Ishikawa (cell line): ENCODE measurements at regions not wholly inside any gene's neighbourhood (a gene's known extent, or its start where the extent isn't known, plus 50 kb on each side); places are given as distances from the start of the nearest gene placed in this dataset.

Source experiments
- CEBPB ChIP-seq: IDR thresholded peaks from 2 replicates; pipeline ENCODE4 v1.6.1; 2012
- EGR1 ChIP-seq: IDR thresholded peaks from 2 replicates; pipeline ENCODE4 v1.6.1; 2012
- EP300 ChIP-seq: IDR thresholded peaks from 2 replicates; pipeline ENCODE4 v1.6.1; 2012; ENCODE audit warnings: borderline replicate concordance
- FOXM1 ChIP-seq: IDR thresholded peaks from 2 replicates; pipeline ENCODE4 v1.6.1; 2012; ENCODE audit warnings: low read depth, borderline replicate concordance
- MAX ChIP-seq: IDR thresholded peaks from 2 replicates; pipeline ENCODE4 v1.6.1; 2012
- RAD21 ChIP-seq: IDR thresholded peaks from 2 replicates; pipeline ENCODE4 v1.6.1; 2012; ENCODE audit warnings: low read depth
- TAF1 ChIP-seq: IDR thresholded peaks from 2 replicates; pipeline ENCODE4 v1.6.1; 2012; ENCODE audit warnings: low read depth, mild to moderate bottlenecking
- TCF12 ChIP-seq: IDR thresholded peaks from 2 replicates; pipeline ENCODE4 v1.6.1; 2012; ENCODE audit warnings: low read depth
- TEAD4 ChIP-seq: IDR thresholded peaks from 2 replicates; pipeline ENCODE4 v1.6.1; 2012
- YY1 ChIP-seq: IDR thresholded peaks from 2 replicates; pipeline ENCODE4 v1.6.1; 2012; ENCODE audit warnings: low read depth
- TF ChIP-seq, protein P1 (sequence below): IDR thresholded peaks from 2 replicates; pipeline ENCODE4 v1.6.1; 2012; ENCODE audit warnings: low read depth, mild to moderate bottlenecking

- TF ChIP-seq EGR1 = no peak
- no peak for TF ChIP-seq RAD21
- no peak for TF ChIP-seq EP300
- TF ChIP-seq CEBPB = no peak
- TF ChIP-seq, protein P1, sequence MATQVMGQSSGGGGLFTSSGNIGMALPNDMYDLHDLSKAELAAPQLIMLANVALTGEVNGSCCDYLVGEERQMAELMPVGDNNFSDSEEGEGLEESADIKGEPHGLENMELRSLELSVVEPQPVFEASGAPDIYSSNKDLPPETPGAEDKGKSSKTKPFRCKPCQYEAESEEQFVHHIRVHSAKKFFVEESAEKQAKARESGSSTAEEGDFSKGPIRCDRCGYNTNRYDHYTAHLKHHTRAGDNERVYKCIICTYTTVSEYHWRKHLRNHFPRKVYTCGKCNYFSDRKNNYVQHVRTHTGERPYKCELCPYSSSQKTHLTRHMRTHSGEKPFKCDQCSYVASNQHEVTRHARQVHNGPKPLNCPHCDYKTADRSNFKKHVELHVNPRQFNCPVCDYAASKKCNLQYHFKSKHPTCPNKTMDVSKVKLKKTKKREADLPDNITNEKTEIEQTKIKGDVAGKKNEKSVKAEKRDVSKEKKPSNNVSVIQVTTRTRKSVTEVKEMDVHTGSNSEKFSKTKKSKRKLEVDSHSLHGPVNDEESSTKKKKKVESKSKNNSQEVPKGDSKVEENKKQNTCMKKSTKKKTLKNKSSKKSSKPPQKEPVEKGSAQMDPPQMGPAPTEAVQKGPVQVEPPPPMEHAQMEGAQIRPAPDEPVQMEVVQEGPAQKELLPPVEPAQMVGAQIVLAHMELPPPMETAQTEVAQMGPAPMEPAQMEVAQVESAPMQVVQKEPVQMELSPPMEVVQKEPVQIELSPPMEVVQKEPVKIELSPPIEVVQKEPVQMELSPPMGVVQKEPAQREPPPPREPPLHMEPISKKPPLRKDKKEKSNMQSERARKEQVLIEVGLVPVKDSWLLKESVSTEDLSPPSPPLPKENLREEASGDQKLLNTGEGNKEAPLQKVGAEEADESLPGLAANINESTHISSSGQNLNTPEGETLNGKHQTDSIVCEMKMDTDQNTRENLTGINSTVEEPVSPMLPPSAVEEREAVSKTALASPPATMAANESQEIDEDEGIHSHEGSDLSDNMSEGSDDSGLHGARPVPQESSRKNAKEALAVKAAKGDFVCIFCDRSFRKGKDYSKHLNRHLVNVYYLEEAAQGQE = no peak
- no peak for TF ChIP-seq TAF1
- no peak for TF ChIP-seq MAX
- no peak for TF ChIP-seq TCF12
- TF ChIP-seq FOXM1 = no peak
- no peak for TF ChIP-seq YY1
- TF ChIP-seq TEAD4 = no peak
Observed at GRCh38 chr22:49620003-49620556, 207.6 kb downstream of the BRD1 start.
